Trophoblast cell (in vitro differentiated cells and primary cell): ENCODE measurements at regions not wholly inside any gene's neighbourhood (a gene's known extent, or its start where the extent isn't known, plus 50 kb on each side); places are given as distances from the start of the nearest gene placed in this dataset.

ENCODE experiments used
- DNase-seq, 2 donors: peaks; one replicate each; pipeline ENCODE4 v3.0.0-alpha.2; 2016
- H2AFZ ChIP-seq: 2 replicates; pipeline ENCODE4 v1.6.1; 2013; ENCODE audit warnings: low read length, moderate library complexity, mild to moderate bottlenecking; ENCODE audit not compliant: insufficient read depth, poor library complexity
- H2AK5ac ChIP-seq: 2 replicates; pipeline ENCODE4 v1.6.1; 2013; ENCODE audit warnings: mild to moderate bottlenecking, low read length
- H2BK120ac ChIP-seq: 2 replicates; pipeline ENCODE4 v1.6.1; 2013; ENCODE audit warnings: low read length, mild to moderate bottlenecking, moderate library complexity; ENCODE audit not compliant: insufficient read depth, poor library complexity
- H2BK12ac ChIP-seq: 2 replicates; pipeline ENCODE4 v1.6.1; 2013; ENCODE audit warnings: mild to moderate bottlenecking, low read length, moderate library complexity
- H2BK5ac ChIP-seq: 2 replicates; pipeline ENCODE4 v1.6.1; 2013; ENCODE audit warnings: low read length, low read depth, moderate library complexity, mild to moderate bottlenecking; ENCODE audit not compliant: poor library complexity
- H3K14ac ChIP-seq: 2 replicates; pipeline ENCODE4 v1.6.1; 2013; ENCODE audit warnings: mild to moderate bottlenecking, low read length
- H3K18ac ChIP-seq: 2 replicates; pipeline ENCODE4 v1.6.1; 2013; ENCODE audit warnings: mild to moderate bottlenecking, low read length
- H3K23ac ChIP-seq: 2 replicates; pipeline ENCODE4 v1.6.1; 2013; ENCODE audit warnings: low read length
- H3K27ac ChIP-seq: 2 replicates; pipeline ENCODE4 v1.5.1; 2013; ENCODE audit warnings: low read depth, mild to moderate bottlenecking, inconsistent platforms, low read length, moderate library complexity
- H3K27me3 ChIP-seq: 2 replicates; pipeline ENCODE4 v1.6.1; 2013; ENCODE audit warnings: inconsistent platforms, mild to moderate bottlenecking, low read length, moderate library complexity; ENCODE audit not compliant: insufficient read depth
- H3K36me3 ChIP-seq, 2 experiments: 1 replicate in 1 of 2; 2 replicates in 1 of 2; pipeline ENCODE4 v1.6.1; 2013; ENCODE audit warnings: low read length in 2 of 2, mild to moderate bottlenecking in 2 of 2, moderate library complexity in 1 of 2; ENCODE audit not compliant: insufficient read depth in 2 of 2, control insufficient read depth in 1 of 2
- H3K4ac ChIP-seq: 2 replicates; pipeline ENCODE4 v1.6.1; 2013; ENCODE audit warnings: low read depth, mild to moderate bottlenecking, low read length, moderate library complexity
- H3K4me1 ChIP-seq, 2 experiments: 1 replicate in 1 of 2; 2 replicates in 1 of 2; pipeline ENCODE4 v1.6.1; 2013; ENCODE audit warnings: low read length in 2 of 2, mild to moderate bottlenecking in 2 of 2, moderate library complexity in 1 of 2; ENCODE audit not compliant: insufficient read depth in 2 of 2, control insufficient read depth in 1 of 2
- H3K4me2 ChIP-seq: 2 replicates; pipeline ENCODE4 v1.6.1; 2013; ENCODE audit warnings: inconsistent platforms, mild to moderate bottlenecking, low read length, moderate library complexity
- H3K4me3 ChIP-seq: 2 replicates; pipeline ENCODE4 v1.5.1; 2013; ENCODE audit warnings: mild to moderate bottlenecking, low read depth, low read length, inconsistent platforms
- H3K79me1 ChIP-seq: one replicate; pipeline ENCODE4 v1.6.1; 2013; ENCODE audit warnings: low read length
- H3K79me2 ChIP-seq: 2 replicates; pipeline ENCODE4 v1.6.1; 2013; ENCODE audit warnings: low read length, mild to moderate bottlenecking; ENCODE audit not compliant: control insufficient read depth, insufficient read depth, poor library complexity
- H3K9ac ChIP-seq: 2 replicates; pipeline ENCODE4 v1.6.1; 2013; ENCODE audit warnings: mild to moderate bottlenecking, low read length
- H3K9me3 ChIP-seq: 2 replicates; pipeline ENCODE4 v1.6.1; 2013; ENCODE audit warnings: low read depth, mild to moderate bottlenecking, control low read depth, inconsistent platforms, low read length; ENCODE audit not compliant: insufficient read depth
- H4K12ac ChIP-seq: 2 replicates; pipeline ENCODE4 v1.6.1; 2013; ENCODE audit warnings: low read depth, mild to moderate bottlenecking, low read length, moderate library complexity
- H4K8ac ChIP-seq: 2 replicates; pipeline ENCODE4 v1.6.1; 2013; ENCODE audit warnings: low read depth, mild to moderate bottlenecking, low read length, moderate library complexity
- H4K91ac ChIP-seq: one replicate; pipeline ENCODE4 v1.6.1; 2013; ENCODE audit warnings: low read depth, mild to moderate bottlenecking, low read length, moderate library complexity
- WGBS: extraction: QIAGEN DNeasy Blood & Tissue Kit; methylation state at CpG from one replicate; pipeline ENCODE4 v1.1.7; 2013; ENCODE audit warnings: missing lambda C conversion rate; ENCODE audit not compliant: insufficient read length, insufficient coverage; ENCODE audit errors: extremely low coverage; 5-methylcytosine and 5-hydroxymethylcytosine counted together

- no peaks in the 10 kb centered on the region for H3K9me3 ChIP-seq
- H3K79me2 ChIP-seq: no peaks in the 10 kb centered on the region
- H3K27me3 ChIP-seq: no peaks in the 10 kb centered on the region
- H3K18ac ChIP-seq: no peak overlapping the region
- H4K91ac ChIP-seq: no peak overlapping the region
- H3K79me1 ChIP-seq: no peaks in the 10 kb centered on the region
- no peak overlapping the region for H3K9ac ChIP-seq
- no CpG with 5 or more reads among the region's 3 CpGs for WGBS
- no peak overlapping the region for H3K27ac ChIP-seq
- no peak overlapping the region for H3K14ac ChIP-seq
- no peak overlapping the region for H3K4me2 ChIP-seq
- H3K4me1 ChIP-seq: no peaks in the 10 kb centered on the region
- no peak overlapping the region for H2BK12ac ChIP-seq
- H2BK5ac ChIP-seq: no peak overlapping the region
- DNase-seq: no peak
- H4K8ac ChIP-seq: no peak overlapping the region
- H3K4ac ChIP-seq: no peak overlapping the region
- H2AK5ac ChIP-seq: no peak overlapping the region
- H2AFZ ChIP-seq: no peak overlapping the region
- no peak overlapping the region for H4K12ac ChIP-seq
- H2BK120ac ChIP-seq: no peak overlapping the region
- H3K4me3 ChIP-seq: no peak overlapping the region
- H3K23ac ChIP-seq: no peak overlapping the region
- no peaks in the 10 kb centered on the region for H3K36me3 ChIP-seq
Observed at GRCh38 chr5:158393457-158393856, 534.5 kb upstream of the CLINT1 start.

DNA sequence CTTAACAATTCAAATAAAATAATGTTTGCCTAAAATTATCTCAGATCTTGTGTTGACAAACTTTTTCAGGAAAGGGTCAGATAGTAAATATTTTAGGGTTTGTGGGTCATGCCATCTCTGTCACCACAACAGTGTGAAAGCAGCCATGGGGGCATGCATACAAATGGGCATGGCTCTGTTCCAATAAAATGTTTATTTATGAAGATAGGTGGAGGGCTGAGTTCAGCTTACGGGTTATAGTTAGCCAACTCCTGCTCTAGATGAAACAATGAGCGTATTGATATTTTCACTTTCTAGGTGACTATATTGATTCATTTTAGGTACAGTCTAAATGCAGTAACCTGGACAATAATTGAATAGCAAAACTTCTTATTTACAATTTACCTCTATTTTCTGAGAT lies 533.8 kb upstream of the CLINT1 start:
- H2BK12ac ChIP-seq: no peak overlapping the region
- no peaks in the 10 kb centered on the region for H3K9me3 ChIP-seq
- H4K91ac ChIP-seq: no peak overlapping the region
- H2BK5ac ChIP-seq: no peak overlapping the region
- no peak overlapping the region for H3K4me3 ChIP-seq
- no peak overlapping the region for H2AFZ ChIP-seq
- H2BK120ac ChIP-seq: no peak overlapping the region
- no peak overlapping the region for H3K4ac ChIP-seq
- no peak overlapping the region for H3K23ac ChIP-seq
- DNase-seq: no peak
- H3K27me3 ChIP-seq: no peaks in the 10 kb centered on the region
- no peak overlapping the region for H3K9ac ChIP-seq
- no peaks in the 10 kb centered on the region for H3K36me3 ChIP-seq
- no peak overlapping the region for H3K4me2 ChIP-seq
- H3K4me1 ChIP-seq: no peaks in the 10 kb centered on the region
- no CpG with 5 or more reads among the region's 2 CpGs for WGBS
- H4K12ac ChIP-seq: no peak overlapping the region
- H4K8ac ChIP-seq: no peak overlapping the region
- H3K27ac ChIP-seq: no peak overlapping the region
- no peak overlapping the region for H3K14ac ChIP-seq
- H3K79me1 ChIP-seq: no peaks in the 10 kb centered on the region
- no peak overlapping the region for H2AK5ac ChIP-seq
- H3K79me2 ChIP-seq: no peaks in the 10 kb centered on the region
- H3K18ac ChIP-seq: no peak overlapping the region

- no CpG with 5 or more reads among the region's 1 CpG for WGBS
- H3K23ac ChIP-seq: no peak overlapping the region
- H3K79me1 ChIP-seq: no peaks in the 10 kb centered on the region
- H3K36me3 ChIP-seq: no peaks in the 10 kb centered on the region
- H4K12ac ChIP-seq: no peak overlapping the region
- H3K9ac ChIP-seq: no peak overlapping the region
- H3K18ac ChIP-seq: no peak overlapping the region
- no peak overlapping the region for H3K27ac ChIP-seq
- no peak overlapping the region for H2BK12ac ChIP-seq
- H3K4ac ChIP-seq: no peak overlapping the region
- no peaks in the 10 kb centered on the region for H3K79me2 ChIP-seq
- H4K8ac ChIP-seq: no peak overlapping the region
- H4K91ac ChIP-seq: no peak overlapping the region
- no peak overlapping the region for H3K4me3 ChIP-seq
- H2AK5ac ChIP-seq: no peak overlapping the region
- H3K4me1 ChIP-seq: no peaks in the 10 kb centered on the region
- H3K27me3 ChIP-seq: no peaks in the 10 kb centered on the region
- no peak overlapping the region for H3K4me2 ChIP-seq
- H3K9me3 ChIP-seq: no peaks in the 10 kb centered on the region
- H2BK5ac ChIP-seq: no peak overlapping the region
- H2BK120ac ChIP-seq: no peak overlapping the region
- DNase-seq: no peak
- no peak overlapping the region for H2AFZ ChIP-seq
- H3K14ac ChIP-seq: no peak overlapping the region
Observed at GRCh38 chr5:158390577-158390976, 531.6 kb upstream of the CLINT1 start.

DNA sequence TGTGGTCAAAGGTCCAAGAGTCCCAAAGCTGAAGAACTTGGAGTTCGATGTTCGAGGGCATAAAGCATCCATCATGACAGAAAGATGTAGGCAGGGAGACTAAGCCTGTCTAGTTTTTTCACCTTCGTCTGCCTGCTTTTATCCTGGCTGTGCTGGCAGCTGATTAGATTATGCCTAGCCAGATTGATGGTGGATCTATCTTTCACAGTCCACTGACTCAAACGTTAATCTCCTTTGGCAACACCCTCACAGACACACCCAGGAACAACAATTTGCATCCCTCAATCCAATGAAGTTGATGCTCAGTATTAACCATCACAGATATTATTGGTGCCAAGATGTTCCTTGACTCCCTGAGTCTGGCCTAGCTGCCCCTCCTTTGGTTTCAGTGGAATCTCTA lies 530.8 kb upstream of the CLINT1 start:
- no peak overlapping the region for H4K91ac ChIP-seq
- no peak overlapping the region for H2AK5ac ChIP-seq
- no peak overlapping the region for H2BK12ac ChIP-seq
- no peak overlapping the region for H2BK5ac ChIP-seq
- H3K4me1 ChIP-seq: no peaks in the 10 kb centered on the region
- no peak overlapping the region for H2BK120ac ChIP-seq
- WGBS: no CpG with 5 or more reads among the region's 4 CpGs
- H3K9me3 ChIP-seq: no peaks in the 10 kb centered on the region
- no peak overlapping the region for H4K12ac ChIP-seq
- H3K27me3 ChIP-seq: no peaks in the 10 kb centered on the region
- H3K4me3 ChIP-seq: no peak overlapping the region
- H3K14ac ChIP-seq: no peak overlapping the region
- H3K27ac ChIP-seq: no peak overlapping the region
- no peak overlapping the region for H3K4me2 ChIP-seq
- no peak overlapping the region for H3K4ac ChIP-seq
- H3K79me1 ChIP-seq: no peaks in the 10 kb centered on the region
- no peak overlapping the region for H3K23ac ChIP-seq
- no peaks in the 10 kb centered on the region for H3K79me2 ChIP-seq
- H3K9ac ChIP-seq: no peak overlapping the region
- no peaks in the 10 kb centered on the region for H3K36me3 ChIP-seq
- H3K18ac ChIP-seq: no peak overlapping the region
- no peak overlapping the region for H4K8ac ChIP-seq
- H2AFZ ChIP-seq: no peak overlapping the region
- DNase-seq: no peak
